HG03432 (cell line): ENCODE measurements at regions not wholly inside any gene's neighbourhood (a gene's known extent, or its start where the extent isn't known, plus 50 kb on each side); places are given as distances from the start of the nearest gene placed in this dataset.

Source experiments
- ATAC-seq: cut with Tn5 transposase; IDR thresholded peaks from one replicate; pipeline ENCODE4 v1.9.1; 2021; ENCODE audit warnings: mild to moderate bottlenecking, moderate library complexity; ENCODE audit not compliant: unreplicated experiment

DNA sequence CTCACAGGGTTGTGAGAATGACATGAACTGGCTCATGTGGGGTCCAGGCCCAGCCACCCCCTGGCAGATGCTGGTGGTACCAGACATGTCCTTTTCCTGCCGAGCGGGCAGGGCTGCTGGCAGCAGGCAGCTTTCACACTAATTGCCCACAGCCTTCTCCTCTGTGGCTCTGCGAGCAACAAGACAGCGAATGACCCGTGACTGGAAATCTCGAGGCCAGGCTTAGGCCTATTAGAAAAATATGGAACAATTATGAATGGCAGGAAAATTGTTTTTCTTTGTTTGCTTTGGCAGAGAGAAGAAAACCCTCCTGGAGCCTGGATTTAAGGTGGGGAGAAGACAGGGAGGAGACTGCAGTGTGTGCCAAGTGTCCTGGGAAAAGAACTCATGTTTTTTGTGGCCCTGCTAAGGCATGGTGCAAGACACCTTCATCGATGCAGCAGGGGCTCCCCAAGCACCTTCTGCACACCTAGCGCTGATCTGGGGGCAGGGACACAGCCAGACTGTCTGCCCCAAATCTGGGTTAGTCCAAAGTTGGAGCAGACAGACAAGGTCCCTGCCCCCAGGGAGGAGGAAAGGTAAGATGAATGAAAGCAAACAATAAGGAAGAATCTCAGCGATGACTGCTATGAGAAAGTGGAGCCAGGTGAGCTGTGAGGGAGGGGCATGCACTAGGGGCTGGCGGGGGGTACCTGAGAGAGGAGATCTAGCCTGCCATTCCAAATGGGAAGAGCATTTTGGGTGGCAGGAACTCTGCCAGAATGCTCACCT lies 193.8 kb upstream of the TLE3 start:
- ATAC-seq: no peak

DNA sequence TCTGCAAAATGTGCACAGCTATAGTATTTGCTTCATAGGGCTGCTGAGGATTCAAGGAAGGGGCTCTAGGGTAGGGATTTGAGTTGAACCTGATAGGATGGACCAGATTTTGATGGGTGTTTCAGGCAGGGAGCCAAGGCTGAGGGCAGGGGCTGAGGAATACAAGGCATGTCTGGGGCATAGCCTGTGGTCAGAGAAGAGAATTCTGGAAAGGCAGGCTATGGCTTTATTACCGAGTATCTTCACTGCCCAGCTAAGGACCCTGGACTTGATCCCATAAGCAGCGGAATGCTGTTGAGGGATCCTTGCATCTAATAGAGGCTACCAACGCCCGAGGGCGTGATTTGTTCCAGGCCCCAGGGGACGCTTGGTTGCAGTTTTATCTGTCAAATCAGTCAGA lies 193.0 kb upstream of the TLE3 start:
- ATAC-seq: no peak

DNA sequence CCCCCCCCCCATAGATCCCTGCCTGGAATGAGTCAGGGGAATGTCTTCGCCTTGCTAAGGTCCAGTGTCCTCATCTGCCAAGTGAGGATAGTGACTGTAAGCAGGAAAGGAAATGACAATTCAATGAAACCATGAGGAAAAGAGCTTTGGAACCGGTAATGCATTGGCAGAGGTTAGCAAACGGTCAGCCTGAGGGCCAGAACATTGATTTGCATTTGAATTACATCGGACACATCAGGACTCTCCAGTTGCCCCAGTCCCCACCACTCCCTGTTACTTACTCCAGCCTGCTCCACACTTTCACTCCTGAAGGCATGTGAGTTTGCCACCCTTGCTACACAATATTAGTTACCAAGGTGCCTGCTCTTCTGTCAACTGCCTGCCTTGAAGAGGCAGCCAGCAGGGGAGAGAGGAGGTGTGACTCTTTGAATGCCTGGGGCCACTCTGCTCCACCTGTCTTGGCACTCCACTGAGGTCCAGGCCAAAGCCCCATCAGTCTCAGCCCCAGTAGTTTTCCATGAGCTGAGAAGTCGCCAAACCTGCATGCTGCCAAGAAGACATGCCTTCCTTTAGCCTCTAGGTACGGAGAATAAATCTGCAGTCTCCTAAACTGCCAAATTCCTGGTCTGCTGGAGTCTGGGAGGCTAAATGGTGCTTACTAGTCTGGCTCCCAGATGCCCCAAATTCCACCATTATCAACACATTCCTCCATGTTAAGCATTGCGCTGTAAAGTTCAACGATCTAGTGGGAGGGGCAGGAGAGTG lies 191.7 kb upstream of the TLE3 start:
- no peak for ATAC-seq

DNA sequence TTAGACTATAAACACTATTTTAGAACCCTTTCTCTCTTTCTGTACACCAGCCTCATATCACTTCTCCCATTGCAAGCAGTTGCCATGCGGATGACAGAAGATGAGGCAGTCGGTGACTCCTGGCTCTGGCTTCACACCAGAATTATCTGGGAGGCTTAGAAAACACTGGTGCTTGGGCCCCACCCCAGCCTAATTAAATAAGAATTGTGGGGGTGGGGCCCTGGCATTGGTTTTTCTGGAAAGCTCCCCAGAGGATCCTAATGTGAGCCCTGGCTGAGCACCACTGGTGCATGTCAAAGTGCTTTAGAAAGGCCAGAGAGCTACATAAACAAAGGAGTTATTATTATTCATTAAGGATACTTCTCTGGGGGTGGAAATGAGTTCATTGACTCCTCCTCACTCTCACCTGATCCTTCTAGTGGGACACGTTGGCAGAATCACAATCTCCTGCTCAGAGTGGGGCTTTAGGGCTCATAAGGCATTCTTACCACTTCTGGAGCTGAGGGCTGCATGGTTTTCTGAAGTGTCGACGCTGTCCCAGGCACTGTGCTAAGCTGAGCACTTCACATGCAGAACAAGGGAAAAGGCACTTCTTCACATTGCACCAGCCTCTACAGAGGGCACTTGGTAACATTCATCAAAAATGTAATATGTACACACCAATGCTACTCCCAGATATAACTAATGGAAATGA lies 188.5 kb upstream of the TLE3 start:
- ATAC-seq: no peak

DNA sequence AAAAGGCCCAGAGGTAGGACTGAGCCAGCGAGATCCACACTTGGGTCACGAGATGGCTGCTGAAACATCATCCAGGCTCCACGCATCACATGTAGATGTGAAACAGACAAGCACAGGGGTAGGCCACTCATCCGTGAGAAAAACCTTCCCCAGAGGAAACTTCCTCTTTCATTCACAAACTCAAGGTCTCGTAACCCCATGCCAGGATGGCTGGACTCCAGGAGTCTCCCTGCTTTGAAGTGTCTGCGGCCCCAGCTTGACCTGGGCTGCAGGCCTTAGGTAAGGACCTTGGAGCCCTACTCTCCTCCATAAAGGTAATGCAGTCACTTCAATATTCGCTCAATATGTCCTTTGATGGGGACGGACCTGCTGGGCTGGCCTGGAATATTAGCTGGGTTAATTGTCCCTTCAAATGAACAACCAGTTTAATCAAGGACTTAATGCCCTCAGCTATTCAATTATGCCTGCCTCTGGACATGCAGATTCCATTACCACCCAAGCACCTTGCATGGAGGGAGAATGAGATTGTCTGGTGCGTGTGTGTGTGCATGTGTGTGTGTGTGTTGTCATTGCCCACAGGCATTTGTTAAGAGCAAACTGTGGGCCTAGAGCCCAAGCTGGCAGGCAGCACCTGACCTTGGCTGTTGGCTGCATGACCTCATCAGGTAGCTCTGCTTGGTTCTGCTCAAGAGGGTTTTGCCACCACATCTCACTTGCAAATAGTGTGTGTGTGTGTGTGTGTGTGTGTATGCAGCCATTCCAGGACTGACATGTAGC lies 186.9 kb upstream of the TLE3 start:
- no peak for ATAC-seq

DNA sequence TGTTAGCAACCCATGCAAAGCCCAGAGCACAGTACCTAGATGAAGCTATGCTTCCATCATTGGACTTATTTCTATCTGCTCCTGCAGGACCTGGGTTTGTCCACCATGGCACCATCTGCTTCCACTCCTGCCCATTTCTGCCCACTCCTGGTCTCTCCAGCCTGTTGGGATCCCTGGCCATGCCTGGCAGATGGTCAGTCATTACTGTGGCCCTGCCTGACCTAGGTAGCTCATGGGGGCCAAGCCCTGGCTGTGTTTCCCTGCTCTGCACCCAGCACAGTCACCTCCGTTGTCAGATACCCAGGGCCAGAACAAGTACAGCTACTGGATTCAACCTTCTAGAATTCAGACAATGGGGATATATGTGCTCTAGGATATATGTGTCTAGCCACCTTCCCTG lies 185.8 kb upstream of the TLE3 start:
- ATAC-seq: no peak

DNA sequence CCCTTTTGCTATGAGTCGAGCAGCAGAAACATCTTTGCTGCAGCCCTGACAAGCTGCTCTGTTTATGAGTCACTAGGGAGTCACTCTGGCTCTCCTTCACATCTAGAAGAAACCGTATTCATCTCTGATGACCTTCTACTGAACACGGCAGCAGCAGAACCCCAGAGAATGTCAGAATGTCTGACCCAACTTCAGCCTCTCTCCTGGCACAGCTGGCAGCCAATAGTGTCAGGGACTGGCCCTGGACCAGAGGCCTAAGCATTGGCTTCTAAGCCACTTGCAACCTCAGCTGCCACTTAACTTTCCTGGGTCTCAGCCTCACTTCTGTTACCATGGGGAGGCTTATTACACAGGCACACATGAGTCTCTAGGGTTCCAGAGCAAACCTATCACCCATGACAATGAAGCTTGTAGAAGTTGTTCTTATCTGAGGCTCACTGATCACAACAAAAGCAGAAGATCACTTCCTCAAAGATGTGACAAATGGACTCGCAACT lies 184.1 kb upstream of the TLE3 start:
- ATAC-seq: peak; percentile 63

DNA sequence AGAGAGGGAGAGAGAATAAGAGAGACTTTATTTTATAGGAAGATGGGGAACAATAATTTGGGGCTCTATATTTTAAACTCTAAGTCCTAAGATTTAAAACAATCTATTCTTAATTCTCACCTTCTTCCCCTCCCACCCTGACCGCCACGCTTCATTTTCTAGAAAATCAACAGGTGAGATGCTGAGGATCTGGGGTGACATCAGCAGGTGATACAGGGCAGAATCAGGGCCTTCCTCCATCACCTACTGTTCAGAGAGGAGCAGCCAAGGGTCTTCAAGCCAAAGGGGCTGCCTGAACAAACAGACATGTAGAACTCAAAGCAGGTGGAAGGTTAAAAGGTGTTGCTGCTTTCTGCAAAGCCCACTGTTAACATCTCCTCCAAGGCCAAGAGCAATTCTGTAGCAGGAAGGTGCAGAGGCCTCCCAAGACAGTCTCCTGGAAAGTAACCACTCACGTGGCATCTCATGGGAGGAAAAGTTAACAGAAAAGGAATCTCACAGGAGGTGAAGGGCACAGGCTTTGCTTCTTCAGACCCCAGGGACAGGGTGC lies 183.6 kb upstream of the TLE3 start:
- ATAC-seq: no peak

DNA sequence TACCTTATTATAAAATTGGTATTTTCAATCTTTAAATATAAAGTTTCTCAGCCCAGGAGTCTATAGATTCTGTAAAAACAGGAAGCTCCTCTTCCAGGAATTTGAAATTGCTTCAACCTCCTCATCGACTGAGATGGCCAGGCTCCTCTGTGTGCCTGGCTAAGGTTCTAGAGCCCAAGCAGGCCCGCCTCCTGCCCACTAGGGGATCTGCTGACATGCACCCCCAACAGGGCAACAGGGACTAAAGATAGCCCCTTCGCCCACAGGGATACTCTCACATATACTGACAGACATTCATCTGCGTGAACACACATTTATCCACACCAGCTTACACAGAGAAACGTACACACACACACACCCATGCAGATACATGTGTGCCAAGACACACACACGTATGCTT lies 183.1 kb upstream of the TLE3 start:
- ATAC-seq: no peak

DNA sequence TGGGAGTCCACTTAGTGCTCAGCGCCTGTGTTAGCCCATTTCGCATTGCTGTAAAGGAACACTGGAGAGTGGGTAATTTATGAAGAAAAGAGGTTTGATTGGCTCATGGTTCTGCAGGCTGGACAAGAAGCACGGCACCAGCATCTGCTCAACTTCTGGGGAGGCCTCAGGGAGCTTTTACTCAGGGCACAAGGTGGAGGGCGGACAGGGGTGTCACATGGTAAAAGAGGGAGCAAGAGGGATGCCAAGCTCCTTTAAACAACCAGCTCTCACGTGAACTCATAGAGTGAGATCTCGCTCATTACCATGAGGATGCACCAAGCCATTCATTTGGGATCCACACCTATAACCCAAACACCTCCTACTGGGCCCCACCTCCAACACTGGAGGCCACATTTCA lies 181.4 kb upstream of the TLE3 start:
- ATAC-seq: no peak

DNA sequence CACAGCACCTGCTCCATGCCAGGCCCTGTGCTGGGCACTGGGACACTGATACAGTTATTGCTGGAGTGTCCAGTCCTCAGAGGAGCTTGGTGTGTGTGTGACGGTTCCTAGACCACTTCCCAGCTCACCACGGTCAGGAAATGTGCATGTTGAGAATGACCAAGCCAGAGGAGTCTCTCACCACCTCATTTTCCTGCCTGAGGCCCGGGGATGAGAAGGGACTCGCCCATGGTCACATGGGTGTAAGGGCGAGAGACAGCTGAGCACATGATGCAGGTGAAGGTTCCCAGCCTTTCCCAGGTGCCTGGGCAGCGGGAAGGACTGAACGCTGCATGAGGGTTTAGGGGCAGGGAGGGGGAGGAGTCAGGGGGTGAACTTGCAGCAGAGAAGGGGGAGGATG lies 180.9 kb upstream of the TLE3 start:
- no peak for ATAC-seq

DNA sequence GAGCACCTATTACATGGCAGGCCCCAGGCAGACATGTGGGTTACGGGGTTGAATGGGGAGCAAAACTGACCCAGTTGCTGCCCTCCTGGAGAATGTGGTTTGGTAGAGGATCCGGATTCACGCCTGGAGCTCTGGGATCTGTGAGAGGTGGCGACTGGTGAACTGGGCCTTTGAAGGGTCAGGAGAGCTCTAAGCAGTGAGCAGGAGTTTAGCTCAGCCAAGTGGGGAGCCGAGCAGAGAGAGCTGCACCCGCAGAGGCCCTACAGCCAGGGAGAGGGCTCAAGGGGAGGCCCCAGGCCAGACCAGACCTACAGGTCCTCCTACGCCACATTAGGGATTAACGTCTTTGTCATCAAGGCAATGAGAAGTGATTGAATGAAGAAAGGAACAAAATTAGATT lies 179.8 kb upstream of the TLE3 start:
- ATAC-seq: no peak

DNA sequence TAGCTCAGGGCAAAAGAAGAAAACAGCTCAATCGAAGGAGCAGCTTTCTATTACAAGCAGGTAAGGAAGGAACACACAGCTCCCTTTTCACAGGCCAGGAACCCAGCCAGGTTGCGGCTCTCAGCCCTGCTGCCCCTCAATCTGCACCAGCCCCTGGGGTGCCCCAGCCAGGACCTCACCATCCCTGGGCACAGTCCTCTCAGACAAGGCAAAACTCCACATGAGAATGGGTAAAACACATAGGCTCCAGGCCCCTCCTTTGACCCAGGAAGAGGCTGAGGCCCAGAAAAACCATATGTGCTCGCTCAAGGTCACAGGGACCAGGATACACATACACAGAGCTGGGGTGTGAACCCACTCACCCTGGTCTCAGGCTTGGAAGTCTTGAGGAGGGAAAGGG lies 178.7 kb upstream of the TLE3 start:
- no peak for ATAC-seq

DNA sequence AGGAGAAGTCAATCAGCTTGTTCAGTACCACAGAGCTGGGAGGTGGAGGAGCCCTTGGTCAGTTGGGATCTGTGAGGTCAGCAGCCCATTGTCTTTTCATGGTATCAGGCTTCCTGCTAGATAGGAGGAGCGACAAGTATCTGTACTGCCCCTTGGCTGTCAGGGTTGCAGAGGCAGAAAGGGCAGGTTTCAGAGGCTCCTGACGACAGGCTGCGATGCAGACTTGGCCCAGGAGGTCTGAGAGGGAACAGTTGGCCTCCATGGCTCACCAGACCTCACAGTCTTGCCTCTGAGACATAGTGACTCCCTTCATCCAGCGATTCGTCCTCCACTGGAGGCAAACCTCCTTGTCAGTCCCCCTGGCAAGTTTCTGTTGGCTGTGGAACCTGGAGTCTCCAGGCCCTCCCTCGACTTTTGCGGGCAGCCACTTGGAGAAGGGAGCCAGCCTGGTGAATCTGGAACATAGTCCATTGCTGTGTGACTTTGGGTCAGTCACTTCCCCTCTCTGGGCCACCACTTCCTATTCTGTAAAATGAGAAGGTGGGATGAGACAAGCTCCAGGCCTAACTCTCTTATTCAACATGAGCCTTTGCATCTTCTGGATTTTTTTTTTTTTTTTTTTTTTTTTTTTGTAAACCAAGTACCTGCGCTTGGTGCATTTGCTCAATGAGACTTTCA lies 177.9 kb upstream of the TLE3 start:
- no peak for ATAC-seq

DNA sequence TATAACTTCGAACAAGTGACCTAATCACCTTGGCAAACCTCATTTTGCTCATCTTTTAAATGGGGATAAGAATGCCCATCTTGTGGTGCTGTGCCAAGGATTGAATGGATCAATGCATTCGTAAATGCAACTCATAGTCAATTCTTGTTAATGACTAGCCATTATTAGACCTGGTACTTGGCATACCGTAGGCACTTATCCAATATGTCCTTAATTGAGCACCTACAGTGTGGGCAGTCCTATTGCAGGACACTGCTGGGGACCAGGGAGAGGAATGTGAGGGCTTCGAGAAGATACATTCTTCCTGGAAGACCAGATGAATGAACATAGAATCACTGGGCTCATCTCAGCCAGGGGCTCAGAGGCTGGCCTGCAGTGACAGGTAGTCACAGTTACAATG lies 177.2 kb upstream of the TLE3 start:
- ATAC-seq: no peak

DNA sequence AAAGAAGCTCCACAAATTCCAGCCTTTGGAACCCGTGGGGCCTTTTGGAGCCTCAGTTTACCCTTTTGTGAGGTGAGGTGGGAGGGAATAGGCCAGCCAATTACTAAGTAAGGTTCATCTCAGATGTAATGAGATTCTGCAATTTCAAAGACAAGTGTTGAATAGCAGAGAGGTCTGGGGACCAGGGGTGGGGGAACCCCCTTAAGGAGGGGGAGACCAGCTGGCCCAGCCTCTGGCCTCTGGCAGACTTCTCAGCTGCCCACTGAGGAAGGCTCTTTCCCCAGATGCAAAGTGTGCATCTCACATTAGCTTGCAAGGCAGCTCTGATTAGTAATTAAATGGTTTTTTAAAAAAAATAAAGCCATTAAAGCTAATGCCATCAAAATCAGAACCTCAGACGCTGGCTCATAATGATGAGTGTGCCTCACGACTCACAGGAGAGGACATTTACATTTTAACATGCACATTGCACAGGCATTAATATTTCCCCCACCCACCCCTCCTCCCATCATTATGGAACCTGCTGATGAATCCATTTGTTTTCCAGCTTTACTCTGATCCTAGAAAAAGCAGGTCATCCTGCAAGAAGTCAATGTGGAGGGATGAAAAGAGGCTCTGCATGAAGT lies 176.7 kb upstream of the TLE3 start:
- no peak for ATAC-seq

DNA sequence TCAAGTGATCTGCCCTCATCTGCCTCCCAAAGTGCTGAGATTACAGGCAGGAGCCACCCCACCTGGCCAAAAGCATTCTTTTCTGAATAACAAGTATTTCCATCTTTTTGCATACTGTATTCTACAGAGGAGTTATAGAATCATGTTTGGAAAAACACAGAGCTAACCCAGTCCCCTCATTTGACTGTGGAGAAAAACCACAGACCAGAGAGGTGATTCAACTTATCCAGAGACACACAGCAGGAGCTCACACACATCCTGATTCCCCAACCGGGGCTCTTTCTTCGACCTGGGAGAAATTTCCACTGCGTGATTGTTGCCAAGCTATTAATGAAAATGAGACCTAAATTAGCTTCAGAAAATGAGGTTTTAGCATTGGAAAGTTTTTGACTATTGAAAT lies 176.1 kb upstream of the TLE3 start:
- no peak for ATAC-seq

DNA sequence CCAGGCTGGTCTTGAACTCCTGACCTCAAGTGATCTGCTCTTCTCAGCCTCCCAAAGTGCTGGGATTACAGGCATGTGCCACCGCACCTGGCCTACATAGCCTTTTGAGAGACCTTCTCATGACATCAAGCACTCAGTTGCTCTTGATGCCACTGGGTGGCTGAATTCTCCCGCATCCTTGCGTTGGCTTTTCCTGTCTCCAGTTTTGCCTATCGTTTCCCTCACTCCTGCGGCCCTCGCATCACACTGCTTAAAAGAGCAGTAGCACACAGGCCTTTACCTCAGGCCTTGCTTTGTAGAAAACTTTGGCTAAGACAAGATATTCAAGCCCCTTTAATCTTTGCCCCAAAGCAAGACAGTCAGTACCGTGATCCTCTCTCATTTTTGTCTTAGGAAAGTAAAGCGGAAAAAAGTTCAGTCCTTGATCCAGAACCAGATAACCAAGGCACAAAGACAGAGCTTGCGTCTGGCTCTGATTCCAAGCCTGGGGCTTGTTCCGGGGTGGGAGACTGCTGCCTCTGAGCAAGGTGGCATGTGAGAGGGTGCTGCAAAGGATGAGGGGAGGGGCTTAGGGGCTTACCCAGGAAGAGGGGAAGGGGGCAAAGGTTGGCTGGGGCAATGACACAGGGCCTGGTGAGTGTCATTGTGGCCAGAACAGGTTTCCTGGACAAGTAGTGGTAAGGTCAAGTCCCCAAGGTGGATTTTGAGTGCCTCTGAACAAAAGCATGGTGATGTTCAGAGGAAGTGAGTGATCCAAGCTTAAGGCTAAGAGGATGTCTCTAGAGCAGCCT lies 175.0 kb upstream of the TLE3 start:
- ATAC-seq: no peak
